ENCODE measurements at regions not wholly inside any gene's neighbourhood (a gene's known extent, or its start where the extent isn't known, plus 50 kb on each side); places are given as distances from the start of the nearest gene placed in this dataset.
"Not testable (repeated sequence)": the region's sequence is repeated elsewhere in the genome, so short reads cannot be mapped to it uniquely, and the experiment has no call there.

DNA sequence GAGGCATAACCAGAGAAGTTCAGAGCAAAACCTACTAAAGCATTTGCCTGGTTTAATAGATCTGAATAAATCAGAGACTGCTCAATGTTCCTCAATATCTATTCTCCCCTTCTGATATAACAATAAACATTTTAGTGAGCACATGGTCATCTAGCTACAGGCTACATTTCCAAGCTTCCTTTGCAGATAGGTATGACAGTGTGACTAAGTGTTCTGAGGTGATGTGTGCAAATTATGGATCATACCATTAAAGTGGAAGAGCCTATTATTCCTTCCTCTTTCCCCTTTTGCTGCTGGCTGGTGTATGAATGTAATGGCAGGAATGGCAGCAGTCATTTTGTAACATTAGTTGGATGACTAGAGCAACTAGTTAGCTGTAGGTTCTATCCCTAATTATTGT lies 285.8 kb upstream of the RASA1 start:
- no peak for DNase-seq

DNA sequence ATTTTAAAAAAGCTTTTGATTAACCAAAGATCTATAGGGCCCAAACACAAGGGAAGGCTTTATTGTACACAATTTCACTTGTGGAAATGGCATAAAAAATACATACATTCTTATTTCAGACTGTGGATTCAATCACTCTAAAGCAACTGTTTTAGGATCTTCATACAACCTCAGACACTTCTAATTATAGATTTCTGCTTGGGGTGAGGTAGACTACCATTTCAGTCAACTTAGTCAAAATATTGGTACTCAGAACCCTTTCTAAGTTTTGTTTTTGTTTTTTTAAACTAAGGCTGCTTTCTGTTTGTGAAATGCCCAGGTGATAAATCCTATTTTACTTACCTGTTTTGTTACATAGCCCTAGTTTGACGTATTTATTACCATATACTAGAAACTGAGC lies 284.5 kb upstream of the RASA1 start:
- DNase-seq: no peak

DNA sequence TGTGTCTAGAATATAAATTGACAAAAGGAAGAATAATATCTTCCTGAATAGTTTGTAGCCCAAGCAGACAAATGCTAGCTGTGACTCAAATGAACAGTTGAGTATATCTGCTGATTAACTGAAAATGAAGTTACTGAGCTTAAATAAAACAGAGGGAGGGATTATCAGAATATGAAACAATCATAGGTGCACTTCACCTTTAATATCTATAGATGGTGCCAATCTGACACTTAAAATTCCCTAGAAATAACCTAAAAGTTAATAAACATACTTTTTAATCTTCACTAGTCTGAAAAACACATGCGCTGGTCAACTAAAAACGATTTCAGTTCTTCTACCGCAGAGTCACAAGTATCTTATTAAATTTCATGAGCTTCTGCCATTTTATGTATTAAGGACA lies 280.8 kb upstream of the RASA1 start:
- DNase-seq: no peak

DNA sequence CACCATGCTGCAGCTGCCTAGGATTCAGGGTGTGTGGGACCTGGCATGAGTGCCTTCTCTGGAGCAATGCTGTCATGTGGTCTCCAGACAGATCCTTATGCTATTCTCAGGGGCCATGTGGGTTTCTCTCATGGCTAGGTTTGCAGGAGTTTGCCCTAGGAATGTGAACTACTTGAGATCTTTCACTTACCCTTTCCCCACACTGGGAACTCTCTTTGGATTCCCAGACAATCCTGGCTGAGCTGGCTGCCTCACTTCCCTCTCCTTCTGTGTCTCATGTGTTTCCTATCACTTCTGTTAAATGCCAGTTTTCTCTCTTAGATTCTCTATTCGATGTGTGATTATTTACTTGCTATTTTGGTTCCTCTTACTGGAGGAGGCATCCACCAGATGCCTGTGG lies 270.2 kb upstream of the RASA1 start:
- DNase-seq: no peak

DNA sequence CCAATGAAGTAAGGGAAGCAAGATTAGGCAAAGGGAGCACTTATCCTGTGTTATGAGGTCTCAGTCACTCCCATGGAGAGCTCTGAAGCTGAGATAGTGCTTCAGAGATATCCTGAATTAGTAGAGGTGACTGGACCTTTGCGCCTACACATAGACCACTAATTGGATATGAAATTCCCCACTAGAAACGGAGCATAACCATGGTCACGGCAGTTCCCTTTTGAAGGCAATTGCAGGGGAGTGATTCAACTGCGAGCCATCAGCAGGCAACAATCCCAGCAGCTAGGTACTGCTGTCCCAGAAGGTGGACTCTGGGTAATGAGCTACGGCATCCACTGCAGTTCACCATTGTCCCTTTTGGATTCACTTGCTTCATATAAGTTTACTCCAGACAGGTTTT lies 267.7 kb upstream of the RASA1 start:
- DNase-seq: no peak

DNA sequence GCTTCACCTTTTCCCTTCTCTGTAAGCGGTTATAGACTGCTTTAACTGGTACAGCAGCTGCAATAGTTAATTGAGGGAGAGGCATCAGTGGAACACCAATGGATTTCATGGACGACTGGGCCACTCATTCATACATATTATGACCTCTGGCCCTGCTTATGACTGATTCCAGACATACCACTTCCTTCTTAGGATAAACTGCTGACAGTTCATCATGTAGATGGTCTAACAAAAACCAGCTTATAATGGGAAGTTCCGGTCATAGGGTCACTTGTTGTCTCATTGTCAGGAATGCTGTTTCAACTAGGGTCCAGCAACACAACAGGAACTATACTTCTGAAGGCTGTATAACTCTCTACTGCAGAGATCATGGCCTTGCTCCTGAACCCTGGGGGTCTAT lies 265.2 kb upstream of the RASA1 start:
- DNase-seq: no peak

DNA sequence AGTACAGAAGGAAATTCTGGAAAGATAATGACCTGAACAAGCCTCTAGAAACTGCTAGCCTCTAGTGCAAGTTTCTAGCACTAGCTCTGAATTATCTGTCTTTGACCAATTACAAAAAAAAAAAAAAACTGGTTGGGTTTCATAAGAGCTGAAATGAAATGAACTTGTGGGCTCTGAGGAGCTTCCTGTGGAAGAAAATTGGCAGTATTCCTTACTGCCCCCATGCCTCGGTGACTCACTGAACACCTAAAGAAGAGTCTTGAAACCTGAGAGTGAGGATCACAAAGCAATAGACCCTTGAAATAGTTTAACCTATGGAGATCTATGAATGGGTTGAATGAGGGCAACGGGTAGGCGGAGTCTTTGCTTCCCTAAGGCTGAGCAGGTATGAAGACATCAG lies 263.6 kb upstream of the RASA1 start:
- no peak for DNase-seq

DNA sequence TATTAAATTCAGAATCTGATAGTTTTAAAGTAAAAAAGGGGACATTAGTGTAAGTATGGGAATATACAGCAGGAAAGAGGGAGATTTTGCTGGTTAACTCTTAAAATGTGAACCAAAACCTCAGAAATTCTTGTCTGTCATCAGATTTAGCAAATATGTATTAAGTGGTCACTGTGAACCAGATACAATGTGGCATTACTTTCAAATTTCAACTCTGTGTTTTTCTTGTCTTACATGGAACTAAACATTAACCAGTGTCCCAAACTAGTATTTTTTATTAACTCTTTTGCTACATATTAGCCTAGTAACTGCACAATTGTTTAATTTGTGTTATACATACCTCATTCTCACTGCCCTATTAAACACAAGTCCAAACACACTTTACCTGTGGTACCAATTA lies 259.9 kb upstream of the RASA1 start:
- DNase-seq: no peak

DNA sequence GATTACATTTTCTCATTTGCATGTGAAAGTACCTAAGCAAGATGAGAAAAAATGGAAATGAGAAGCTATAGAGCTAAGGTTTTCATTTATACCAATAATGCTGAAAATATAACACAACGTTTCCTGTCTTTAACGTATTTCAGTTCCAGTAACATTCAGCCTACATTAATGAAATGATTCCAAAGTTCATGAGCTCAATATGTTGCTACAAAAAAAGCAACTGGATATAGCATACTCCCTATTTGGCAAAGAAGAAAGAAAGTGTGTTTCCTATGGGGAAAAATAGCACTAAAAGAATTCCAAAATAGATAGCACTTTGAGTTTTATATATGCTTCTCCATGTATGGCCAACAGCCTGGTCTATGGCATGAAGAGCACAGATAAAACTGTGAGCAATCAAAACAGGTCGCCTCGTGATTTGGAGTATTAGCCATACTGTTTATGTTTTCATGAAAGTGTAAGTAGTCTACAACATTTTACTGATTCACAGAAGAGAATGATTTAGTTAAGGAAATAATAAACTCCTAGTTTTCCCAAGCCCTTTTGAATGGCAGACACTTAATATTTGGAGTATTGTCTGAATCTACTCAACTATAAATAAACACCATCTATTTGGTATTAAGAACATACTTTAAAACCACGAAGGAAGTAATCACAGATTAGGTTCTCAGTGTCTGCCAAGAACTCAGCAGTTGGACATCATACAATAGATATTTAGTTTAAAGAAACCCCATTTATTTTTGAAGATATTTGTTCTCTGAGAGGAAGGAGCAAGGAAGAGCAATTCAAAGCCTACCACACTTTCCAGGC lies 258.7 kb upstream of the RASA1 start:
- no peak for DNase-seq

DNA sequence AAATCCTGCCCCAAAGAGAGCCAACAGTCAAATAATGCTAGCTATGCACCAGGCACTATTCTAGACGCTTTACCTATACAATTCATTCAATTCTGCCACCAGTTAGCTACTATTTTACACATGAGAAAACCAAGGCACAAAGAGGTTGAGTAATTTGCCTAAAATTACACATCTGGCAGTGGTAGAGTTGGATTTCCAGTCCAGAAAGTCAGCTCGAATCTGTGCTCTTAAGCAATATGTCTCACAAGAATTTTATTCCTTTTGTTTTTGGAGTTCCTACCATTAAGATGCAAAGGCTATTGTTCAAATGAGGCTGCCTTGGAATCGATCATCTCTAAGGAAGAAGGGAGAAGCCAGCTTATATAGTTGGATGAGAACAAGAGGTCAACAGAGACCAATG lies 256.9 kb upstream of the RASA1 start:
- DNase-seq: no peak

DNA sequence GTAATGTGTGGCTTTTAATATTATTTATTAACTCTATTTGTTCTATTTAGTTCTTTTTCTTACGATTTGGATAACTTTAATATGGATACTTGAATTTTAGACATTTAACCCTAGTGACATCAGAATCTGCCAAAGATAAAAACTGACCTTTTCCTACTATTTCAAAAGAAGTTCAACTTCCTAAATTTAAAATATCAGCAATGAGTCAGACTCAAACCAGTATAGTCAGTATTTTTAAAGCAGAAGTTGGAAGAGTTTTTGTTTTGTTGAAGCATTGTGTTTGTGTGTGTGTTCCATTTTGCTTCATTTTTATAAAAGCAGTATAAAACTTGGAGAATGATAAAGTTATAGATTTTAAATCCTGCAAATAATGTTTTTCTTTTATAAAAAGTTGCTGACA lies 251.8 kb upstream of the RASA1 start:
- DNase-seq: no peak

DNA sequence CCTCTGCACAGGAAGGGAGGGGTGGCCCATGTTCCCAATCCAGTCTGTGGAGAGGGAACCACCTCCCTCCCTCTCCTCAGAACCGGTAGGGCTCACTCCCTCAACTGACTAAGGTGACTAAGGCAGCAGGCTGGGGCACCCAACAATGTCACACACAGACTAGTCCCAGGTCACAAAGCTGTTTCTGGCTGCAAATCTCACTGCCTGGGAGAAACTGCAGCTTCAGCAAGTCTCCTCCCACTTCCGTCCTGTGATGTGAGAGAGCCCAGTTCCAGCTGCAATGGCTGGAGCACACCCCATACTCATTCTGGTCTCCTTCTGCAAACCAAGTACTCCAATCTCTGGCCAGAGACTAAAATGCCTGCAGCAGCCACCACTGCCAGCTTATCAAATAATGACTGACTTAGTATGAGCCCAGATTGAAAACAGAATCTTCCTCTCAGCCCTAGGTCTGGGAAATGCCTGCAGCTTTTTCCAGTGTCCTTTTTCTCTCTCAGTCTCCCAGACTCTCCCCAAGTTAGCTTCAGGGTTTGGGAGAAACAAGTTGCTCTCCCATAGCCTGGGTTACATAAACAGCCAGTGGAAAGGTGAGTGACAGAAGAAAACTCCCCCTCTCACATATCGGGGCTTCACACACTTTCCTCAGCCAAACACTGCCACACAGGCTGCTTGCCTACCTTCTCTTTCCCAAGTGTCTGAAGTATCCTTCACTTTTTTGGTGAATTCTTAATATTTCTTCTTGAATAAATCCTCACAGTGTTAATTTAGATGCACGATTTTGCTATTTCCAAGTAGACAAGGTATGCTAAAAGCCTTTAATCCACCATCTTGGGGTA lies 247.4 kb upstream of the RASA1 start:
- DNase-seq: no peak

DNA sequence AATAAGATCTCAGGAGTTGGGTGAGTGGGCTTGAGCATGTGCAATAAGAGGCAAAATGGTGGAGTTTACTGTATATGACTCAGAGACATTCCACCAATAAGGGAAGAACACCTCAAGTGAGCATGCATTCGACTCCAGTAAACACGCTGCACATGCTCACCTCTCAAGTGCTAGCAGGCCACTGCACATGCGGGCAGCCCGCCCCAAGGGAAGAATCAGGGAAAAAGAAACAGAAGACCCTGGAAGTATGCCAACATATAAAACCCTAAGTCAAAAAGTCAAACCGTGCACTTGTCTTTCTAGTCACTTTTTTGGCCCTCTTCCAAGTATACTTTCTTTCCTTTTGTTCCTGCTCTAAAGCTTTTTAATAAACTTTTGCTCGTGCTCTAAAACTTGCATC lies 245.3 kb upstream of the RASA1 start:
- no peak for DNase-seq

DNA sequence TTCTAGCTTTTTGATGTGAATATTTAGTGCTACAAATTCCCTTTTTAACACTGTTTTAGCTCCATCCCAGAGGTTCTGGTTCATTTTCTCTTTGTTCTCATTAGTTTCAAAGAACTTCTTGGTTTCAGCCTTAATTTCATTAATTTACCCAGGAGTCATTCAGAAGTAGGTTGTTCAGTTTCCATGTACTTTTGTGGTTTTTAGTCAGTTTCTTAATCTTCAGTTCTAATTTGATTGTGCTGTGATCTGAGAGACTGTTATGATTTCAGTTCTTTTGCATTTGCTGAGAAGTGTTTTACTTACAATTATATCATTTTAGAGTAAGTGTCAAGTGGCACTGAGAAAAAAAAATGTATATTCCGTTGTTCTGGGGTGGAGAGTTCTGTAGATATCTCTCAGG lies 240.1 kb upstream of the RASA1 start:
- no peak for DNase-seq

DNA sequence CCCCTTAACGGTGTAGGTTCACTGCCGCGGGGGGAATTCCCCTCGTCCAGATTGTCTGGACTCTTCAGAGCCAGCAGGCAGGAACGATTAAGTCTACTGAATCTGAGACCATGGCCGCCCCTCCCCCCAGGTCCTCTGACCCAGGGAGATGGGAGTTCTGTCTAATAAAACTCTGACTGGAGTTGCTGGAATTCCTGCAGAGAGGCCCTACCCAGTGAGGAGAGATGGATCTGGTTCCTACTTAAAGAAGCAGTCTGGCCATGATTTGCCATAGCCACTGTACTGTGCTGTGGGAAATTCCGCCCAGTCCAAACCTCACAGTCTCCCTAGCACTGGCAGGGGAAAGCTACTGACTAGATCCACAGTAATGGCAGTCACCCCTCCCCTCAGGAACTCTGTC lies 237.7 kb upstream of the RASA1 start:
- no peak for DNase-seq

DNA sequence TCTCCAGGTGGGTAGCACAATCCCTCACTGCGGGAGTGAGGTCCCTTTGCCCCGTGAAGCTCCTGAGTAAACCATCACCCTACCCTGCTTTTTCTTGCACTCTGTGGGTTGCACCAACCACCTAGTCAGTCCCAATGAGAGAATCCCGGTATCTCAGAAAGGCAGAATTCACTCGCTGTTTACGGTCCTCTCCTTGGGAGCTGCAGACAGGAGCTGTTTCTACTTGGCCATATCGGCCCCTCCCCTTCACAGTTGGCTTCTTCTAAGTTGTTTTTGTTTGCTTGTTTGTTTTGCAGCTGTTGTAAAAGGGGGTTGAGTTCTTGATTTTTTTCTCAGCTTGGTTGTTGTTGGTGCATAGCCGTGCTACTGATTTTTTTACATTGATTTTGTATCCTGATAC lies 237.0 kb upstream of the RASA1 start:
- DNase-seq: no peak

DNA sequence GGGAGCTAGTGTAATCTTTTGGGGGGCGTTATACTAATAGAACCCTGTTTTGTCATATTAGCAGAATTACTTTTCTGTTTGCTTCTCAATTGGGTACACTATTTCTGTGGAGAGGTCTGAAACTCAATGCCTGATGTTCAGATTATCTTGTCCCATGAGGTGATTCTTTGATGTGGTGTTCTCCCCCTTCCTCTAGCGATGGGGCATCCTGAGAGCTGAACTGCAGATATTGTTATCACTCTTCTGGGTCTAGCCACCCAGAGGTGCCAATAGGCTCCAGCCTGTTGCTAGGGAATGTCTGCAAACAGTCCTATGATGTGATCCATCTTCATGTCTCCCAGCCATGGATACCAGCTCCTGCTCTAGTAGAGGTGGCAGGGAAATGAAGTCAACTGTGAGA lies 233.1 kb upstream of the RASA1 start:
- DNase-seq: no peak

DNA sequence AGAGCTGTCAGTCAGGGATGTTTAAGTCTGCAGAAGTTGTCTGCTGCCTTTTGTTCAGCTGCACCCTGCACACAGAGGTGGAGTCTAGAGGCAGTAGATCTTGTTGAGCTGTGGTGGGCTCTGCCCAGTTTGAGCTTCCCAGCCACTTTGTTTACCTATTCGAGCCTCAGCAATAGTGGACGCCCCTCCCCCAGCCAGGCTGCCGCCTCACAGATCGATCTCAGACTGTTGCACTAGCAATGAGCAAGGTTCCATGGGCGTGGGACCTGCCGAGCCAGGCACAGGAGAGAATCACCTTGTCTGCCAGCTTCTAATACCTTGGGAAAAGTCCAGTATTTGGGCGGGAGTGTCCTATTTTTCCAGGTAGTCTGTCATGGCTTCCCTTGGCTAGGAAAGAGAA lies 225.1 kb upstream of the RASA1 start:
- DNase-seq: no peak

DNA sequence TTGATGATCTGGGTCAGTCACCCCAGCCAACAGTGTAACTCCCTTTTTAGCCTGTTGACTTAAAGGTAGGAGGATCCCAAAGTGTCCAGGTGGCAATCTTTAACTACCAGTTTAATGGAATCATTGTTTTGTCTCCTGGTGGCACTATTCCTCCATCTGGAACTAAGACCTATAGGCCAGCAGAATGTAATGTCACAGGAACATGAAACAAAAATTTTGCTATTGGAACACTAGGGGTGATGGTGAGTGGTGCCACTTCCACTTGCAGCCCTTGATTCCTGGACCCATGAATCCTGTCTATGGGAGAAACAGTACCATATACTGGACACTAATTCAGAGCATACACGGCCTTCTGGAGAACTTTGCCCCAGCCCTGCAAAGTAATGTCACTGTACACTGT lies 219.5 kb upstream of the RASA1 start:
- DNase-seq: no peak

DNA sequence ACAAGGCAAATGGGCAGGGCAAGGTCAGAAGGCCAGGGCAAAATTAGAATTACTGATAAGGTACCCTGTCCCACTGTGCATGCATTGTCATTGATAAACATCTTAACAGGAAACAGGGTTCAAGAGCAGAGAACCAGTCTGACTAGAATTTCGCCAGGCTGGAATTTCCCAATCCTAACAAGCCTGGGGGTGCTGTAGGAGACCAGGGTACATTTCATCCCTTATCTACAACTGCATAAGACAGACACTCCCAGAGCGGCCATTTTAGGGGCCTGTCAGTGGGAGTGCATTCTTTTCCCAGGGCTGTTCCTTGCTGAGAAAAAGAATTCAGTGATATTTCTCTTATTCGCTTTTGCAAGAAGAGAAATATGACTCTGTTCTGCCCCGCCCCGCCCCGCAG lies 218.7 kb upstream of the RASA1 start:
- DNase-seq: not testable (repeated sequence)

DNA sequence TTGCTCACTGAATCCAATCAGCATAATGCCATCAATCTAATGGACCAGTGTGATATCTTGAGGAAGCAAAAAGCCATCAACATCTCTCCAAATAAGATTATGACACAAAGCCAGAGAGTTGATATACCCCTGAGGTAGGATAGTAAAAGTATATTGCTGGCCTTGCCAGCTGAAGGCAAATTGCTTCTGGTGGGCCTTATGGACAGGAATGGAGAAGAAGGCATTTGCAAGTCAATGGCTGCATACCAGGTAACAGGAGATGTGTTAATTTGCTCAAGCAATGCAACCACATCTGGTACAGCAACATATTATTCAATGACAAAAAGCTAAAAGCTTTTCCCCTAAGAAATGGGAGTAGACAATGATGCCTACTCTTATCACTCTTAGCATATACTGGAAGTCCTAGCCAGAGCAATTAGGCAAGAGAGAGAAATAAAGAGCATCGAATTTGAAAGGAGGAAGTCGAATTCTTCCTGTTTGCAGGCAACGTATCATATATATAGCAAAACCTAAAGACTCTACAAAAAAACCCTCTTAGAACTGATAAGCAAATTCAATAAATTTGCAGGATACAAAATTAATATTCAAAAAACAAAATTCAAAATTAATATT lies 216.1 kb upstream of the RASA1 start:
- DNase-seq: no peak

DNA sequence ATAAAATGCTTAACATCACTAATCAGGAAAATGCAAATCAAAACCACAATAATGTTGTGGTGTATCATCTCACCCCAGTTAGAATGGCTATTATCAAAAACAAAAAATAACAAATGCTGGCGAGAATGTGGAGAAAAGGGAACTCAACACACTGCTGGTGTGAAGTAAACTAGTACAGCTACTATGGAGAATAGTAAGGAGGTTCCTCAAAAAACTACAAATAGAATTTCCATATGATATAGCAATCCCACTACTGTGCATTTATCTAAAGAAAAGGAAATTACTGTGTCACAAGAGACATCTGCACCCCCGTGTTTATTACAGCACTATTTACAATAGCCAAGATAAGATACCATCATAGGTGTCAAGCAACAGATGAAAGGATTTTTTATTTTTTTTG lies 214.5 kb upstream of the RASA1 start:
- DNase-seq: no peak

DNA sequence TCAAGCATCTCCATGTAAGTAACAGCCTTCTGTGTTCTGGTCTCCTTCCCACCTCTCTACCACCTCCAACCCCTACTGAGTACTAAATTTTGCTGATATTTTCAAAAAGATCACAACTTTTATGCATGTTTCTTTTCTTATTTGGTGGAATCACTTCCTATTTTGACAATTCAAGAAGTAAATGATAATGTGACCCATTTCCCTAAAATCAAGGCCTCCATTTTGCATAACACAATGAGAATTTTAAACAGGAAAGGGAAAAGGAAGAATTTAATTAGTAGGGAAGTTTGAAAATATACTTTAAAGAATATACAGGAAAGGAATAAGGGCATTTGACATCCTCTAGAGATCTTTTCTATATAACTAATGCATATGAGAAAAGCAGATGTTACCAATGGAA lies 212.9 kb upstream of the RASA1 start:
- no peak for DNase-seq

DNA sequence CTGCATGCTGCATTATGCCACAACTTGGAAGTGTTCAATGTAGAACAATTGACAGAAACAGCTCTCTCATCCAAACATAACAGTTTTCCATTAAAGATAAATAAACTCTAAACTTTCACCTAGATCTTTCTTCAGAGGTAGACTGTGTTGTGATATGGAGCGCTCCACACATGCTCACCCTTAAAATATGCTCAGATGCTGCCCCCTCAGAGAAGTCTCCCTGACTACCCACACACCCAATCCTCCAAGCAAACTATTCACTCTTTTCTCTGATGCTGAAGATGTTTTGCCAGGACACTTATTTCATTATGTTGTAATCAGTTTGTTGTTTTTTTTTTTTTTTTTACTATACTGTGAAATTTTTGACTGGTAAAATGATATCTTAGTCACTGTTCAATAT lies 206.6 kb upstream of the RASA1 start:
- no peak for DNase-seq

Measured in DMS 273 treated with DMSO at 0.1 percent for 48 hours (cell line).